C4-2B (cell line): ENCODE measurements at regions not wholly inside any gene's neighbourhood (a gene's known extent, or its start where the extent isn't known, plus 50 kb on each side); places are given as distances from the start of the nearest gene placed in this dataset.

Experiments
- CTCF ChIP-seq: fragments of 450-650 bp; conservative IDR thresholded peaks from 2 replicates; pipeline ENCODE4 v1.5.1; 2017; ENCODE audit warnings: mild to moderate bottlenecking
- ZFX ChIP-seq: fragments of 450-650 bp; IDR thresholded peaks from 2 replicates; pipeline ENCODE4 v1.6.1; 2017

- TF ChIP-seq CTCF: no peak
- no peak for TF ChIP-seq ZFX
Measured at GRCh38 chr5:135163391-135163790, 129.4 kb upstream of the PITX1 start.
